ENCODE measurements at regions not wholly inside any gene's neighbourhood (a gene's known extent, or its start where the extent isn't known, plus 50 kb on each side); places are given as distances from the start of the nearest gene placed in this dataset.

DNA sequence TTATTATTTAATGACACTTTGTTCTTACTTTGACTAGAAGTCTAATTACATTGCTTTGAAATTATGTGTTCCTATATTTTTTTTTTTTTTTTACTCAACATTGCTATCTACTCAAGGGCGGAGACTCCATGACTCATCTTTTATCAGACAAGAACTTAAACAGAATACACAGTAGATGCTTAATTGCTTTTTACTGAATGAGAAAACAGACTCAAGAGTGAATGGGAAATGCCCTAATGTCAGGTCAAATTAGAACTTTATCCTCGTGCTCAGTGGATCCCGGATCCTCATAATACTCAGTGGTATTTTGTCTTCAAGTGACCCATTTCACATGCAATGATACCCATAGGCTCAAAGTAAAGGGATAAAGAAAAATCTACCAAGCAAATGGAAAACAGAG lies 954.5 kb upstream of the IGFBP7 start:
- intact Hi-C loops (cut with DNase I) = no loop called here
- Histone ChIP-seq H3K4me1 (no peaks in the 10 kb centered on the region), H3K27ac (no peak overlapping the region), H3K4me3 (no peak overlapping the region), H3K27me3 (peaks cover 0 to 3% (median 0%) of the 10 kb centered on the region in 4 donors), H3K9me3 (no peaks in the 10 kb centered on the region), H3K36me3 (no peaks in the 10 kb centered on the region)
- DNase-seq (no peak), FAIRE-seq (no peak), ATAC-seq (no peak)
- WGBS, 2 donors = 55 to 74% methylated on average over 3 of the region's 3 CpGs
- TF ChIP-seq, protein P1, sequence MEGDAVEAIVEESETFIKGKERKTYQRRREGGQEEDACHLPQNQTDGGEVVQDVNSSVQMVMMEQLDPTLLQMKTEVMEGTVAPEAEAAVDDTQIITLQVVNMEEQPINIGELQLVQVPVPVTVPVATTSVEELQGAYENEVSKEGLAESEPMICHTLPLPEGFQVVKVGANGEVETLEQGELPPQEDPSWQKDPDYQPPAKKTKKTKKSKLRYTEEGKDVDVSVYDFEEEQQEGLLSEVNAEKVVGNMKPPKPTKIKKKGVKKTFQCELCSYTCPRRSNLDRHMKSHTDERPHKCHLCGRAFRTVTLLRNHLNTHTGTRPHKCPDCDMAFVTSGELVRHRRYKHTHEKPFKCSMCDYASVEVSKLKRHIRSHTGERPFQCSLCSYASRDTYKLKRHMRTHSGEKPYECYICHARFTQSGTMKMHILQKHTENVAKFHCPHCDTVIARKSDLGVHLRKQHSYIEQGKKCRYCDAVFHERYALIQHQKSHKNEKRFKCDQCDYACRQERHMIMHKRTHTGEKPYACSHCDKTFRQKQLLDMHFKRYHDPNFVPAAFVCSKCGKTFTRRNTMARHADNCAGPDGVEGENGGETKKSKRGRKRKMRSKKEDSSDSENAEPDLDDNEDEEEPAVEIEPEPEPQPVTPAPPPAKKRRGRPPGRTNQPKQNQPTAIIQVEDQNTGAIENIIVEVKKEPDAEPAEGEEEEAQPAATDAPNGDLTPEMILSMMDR (IDR thresholded peaks at IDR 0.05) = no peak

DNA sequence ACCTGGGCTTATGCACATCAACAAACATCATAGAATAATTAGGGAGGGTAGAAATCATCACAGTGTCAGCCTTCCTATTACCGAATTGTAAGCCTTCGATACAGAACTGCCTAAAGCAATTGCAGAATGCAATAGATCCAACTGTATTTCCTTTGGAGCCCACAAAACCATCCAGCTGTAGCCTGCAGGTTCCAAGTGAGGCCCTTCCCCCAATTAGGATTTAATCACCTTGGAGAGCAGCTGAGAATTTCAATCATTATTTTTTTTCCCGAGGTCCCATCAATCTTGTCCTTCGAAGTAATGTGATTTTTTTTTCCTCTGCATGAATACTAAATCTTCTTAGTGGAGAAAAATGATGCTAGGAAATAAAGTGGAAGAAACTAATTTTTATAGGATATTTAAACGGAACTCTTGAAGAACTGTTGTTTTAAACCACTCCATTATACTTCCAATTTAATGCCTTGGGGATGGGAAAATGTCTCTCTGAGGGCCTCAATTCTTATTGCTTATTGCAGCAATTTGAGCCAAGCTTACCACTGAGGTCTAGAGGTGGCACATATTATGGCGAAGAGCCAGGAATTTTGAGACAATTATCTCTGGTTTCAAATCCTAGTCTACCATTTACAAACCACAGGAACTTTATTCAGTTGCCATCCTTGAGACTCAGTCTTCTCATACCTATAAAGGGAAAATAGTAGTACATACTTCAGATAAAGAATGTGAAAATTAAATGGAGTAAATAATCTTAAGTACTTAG lies 953.4 kb upstream of the IGFBP7 start:
- no peak for ATAC-seq
- peaks cover 0 to 3% (median 0%) of the 10 kb centered on the region in 4 donors for H3K27me3 ChIP-seq
- no peak overlapping the region for H3K4me3 ChIP-seq
- H3K27ac ChIP-seq = no peak overlapping the region
- no peaks in the 10 kb centered on the region for H3K36me3 ChIP-seq
- H3K4me1 ChIP-seq = no peaks in the 10 kb centered on the region
- H3K9me3 ChIP-seq = no peaks in the 10 kb centered on the region
- DNase-seq = no peak
- WGBS, 2 donors = 54 to 68% methylated on average over 6 of the region's 6 CpGs
- FAIRE-seq = no peak
- intact Hi-C loops (cut with DNase I) = no loop called here
- TF ChIP-seq, protein P1 (IDR thresholded peaks at IDR 0.05) = no peak

DNA sequence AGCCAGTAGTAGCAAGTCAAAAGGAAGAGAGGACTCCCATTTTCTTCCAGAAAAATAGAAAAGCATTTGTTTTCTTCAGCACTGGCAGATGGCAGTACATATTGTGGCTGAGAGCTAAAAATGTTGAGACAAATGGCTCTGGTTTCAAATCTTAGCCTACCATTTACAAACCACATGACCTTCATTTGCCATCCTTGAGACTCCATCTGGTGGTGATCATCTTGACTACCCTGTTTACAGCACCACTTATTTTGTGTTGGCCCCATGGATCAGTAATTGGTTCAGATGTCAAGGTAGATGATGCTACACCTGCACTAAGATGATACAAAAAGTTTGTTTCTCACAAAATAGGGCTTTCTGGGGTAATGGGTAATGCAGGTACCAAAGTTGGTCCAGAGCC lies 951.8 kb upstream of the IGFBP7 start:
- DNase-seq = no peak
- TF ChIP-seq, protein P1 (IDR thresholded peaks at IDR 0.05) = no peak
- Histone ChIP-seq H3K27me3 (peaks cover 0 to 3% (median 0%) of the 10 kb centered on the region in 4 donors), H3K9me3 (no peaks in the 10 kb centered on the region), H3K36me3 (no peaks in the 10 kb centered on the region), H3K4me1 (no peaks in the 10 kb centered on the region), H3K27ac (no peak overlapping the region), H3K4me3 (no peak overlapping the region)
- FAIRE-seq = no peak
- no peak for ATAC-seq
- intact Hi-C loops (cut with DNase I) = no loop called here

DNA sequence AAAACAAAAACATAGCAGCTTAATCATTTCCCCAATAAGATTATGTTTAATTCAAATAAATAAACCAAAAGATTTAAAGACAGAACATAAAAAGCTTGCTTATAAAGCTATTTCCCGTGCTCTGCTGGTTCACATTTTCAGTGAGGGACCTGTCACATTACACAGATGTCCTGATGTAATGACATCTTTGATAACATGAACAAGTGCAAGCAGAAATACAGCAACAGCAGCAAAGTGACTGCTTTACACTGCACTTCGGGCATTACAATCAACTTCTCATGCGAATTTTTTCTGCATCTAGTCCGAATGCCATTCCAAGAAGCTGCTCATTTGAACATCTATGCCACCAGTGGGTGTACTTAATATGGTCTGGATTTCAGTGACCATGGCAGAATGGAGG lies 940.3 kb upstream of the IGFBP7 start:
- Histone ChIP-seq H3K4me3 (no peak overlapping the region), H3K9me3 (no peaks in the 10 kb centered on the region), H3K36me3 (no peaks in the 10 kb centered on the region), H3K27me3 (no peaks in the 10 kb centered on the region), H3K4me1 (no peaks in the 10 kb centered on the region), H3K27ac (no peak overlapping the region)
- DNase-seq (no peak), ATAC-seq (no peak), FAIRE-seq (no peak)
- 55 to 62% methylated on average over 4 of the region's 4 CpGs for WGBS, 2 donors
- intact Hi-C loops (cut with DNase I) = no loop called here
- TF ChIP-seq, protein P1 (IDR thresholded peaks at IDR 0.05) = no peak

DNA sequence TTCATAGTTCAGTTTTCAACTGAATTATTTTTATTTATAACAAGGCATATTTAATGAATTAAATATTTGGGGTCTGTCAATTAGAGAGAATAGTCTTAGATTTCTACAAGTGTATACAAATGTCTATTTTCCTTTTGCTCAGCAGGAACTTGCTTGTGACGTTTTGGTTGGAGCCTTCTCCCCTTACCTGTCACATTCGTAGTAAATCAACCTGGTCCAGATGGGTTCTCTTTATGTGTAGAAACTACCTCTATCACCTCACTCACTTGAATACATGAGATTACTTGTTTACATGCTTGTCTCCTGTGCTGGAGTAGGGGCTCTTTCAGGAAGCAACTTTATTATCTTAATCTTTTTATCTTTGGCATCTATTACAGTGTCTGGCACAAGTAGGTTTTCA lies 938.3 kb upstream of the IGFBP7 start:
- ATAC-seq (no peak), FAIRE-seq (no peak), DNase-seq (no peak)
- intact Hi-C loops (cut with DNase I) = no loop called here
- Histone ChIP-seq H3K27ac (no peak overlapping the region), H3K27me3 (no peaks in the 10 kb centered on the region), H3K9me3 (no peaks in the 10 kb centered on the region), H3K4me3 (no peak overlapping the region), H3K36me3 (no peaks in the 10 kb centered on the region), H3K4me1 (no peaks in the 10 kb centered on the region)
- 27 to 33% methylated on average over 2 of the region's 2 CpGs for WGBS, 2 donors
- TF ChIP-seq, protein P1 (IDR thresholded peaks at IDR 0.05) = no peak

Measured in pancreas (tissue), 10 donors.